ENCODE measurements at regions not wholly inside any gene's neighbourhood (a gene's known extent, or its start where the extent isn't known, plus 50 kb on each side); places are given as distances from the start of the nearest gene placed in this dataset.

DNA sequence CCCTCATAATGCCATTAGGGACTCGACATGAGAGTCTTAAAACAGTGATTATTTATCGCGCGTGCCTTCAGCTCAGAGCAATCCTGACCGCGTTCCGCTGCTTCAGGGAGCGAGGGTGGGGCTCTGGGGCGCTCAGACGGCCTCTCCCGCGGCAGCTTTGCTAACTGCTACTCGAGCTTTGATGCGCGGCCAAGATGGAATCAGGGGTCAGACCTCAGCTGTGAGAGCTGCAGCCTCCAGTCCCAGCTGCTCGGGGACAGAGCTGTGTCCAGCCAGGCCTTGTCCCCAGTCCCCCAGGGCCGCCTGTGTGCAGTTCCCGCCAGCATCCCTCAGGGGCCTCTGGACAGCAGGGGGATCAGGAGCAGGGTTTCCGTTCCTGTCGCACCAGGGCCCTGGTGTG lies 104.6 kb upstream of the TTC34 start:
- TF ChIP-seq, protein P1, sequence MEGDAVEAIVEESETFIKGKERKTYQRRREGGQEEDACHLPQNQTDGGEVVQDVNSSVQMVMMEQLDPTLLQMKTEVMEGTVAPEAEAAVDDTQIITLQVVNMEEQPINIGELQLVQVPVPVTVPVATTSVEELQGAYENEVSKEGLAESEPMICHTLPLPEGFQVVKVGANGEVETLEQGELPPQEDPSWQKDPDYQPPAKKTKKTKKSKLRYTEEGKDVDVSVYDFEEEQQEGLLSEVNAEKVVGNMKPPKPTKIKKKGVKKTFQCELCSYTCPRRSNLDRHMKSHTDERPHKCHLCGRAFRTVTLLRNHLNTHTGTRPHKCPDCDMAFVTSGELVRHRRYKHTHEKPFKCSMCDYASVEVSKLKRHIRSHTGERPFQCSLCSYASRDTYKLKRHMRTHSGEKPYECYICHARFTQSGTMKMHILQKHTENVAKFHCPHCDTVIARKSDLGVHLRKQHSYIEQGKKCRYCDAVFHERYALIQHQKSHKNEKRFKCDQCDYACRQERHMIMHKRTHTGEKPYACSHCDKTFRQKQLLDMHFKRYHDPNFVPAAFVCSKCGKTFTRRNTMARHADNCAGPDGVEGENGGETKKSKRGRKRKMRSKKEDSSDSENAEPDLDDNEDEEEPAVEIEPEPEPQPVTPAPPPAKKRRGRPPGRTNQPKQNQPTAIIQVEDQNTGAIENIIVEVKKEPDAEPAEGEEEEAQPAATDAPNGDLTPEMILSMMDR (IDR thresholded peaks at IDR 0.05; ENCODE audit: insufficient read depth, low read length, poor library complexity, severe bottlenecking): no peak
- TF ChIP-seq EZH2phosphoT487 (conservative IDR thresholded peaks at IDR 0.05; ENCODE audit: low read length): no peak

Measured in SU-DHL-6 (cell line).